ENCODE measurements at regions not wholly inside any gene's neighbourhood (a gene's known extent, or its start where the extent isn't known, plus 50 kb on each side); places are given as distances from the start of the nearest gene placed in this dataset.

DNA sequence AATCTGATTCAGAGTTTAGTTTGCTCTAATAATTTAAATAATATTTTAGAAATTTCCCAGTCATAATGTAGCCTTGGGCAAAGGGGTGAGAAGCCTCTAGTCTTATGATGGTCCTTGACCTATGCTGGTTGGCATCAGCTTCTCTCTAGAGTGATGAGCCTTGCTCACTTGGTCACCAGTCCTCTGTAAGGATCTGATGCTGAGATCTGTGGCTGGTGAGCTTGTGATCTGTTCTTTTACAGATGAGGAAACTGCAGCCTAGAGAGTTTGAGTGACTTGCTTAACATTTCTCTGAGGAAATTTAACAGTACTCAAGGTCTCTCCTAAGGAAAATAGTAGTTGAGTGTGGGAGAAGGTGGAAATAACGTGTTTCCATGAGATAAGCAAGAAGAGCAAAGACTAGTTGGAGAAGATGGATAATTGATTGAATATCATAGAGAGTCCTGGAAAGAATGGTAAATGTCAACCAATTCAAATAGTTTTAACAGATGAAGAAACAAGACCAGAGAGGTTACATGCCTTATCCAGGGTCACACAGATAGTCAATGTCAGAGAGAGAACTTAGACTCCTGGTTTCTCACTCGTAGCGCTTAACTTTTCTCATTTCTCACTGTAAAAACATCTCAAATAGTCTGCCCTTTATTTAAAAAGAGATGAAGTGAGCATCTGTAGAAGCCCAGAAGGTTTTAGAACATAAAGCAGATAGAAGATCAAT lies 89.7 kb upstream of the ETV6 start:
- Histone ChIP-seq H3K4me3 (no peak overlapping the region), H3K36me3 (no peaks in the 10 kb centered on the region), H3K27me3 (no peaks in the 10 kb centered on the region), H3K9me3 (no peaks in the 10 kb centered on the region), H3K4me1 (peaks cover 15% of the 10 kb centered on the region), H3K27ac (no peak overlapping the region)
- TF ChIP-seq POLR2AphosphoS5 (IDR thresholded peaks at IDR 0.05; ENCODE audit: insufficient read depth in 1 of 2, low read depth in 1 of 2), result no peak
- TF ChIP-seq, protein P1, sequence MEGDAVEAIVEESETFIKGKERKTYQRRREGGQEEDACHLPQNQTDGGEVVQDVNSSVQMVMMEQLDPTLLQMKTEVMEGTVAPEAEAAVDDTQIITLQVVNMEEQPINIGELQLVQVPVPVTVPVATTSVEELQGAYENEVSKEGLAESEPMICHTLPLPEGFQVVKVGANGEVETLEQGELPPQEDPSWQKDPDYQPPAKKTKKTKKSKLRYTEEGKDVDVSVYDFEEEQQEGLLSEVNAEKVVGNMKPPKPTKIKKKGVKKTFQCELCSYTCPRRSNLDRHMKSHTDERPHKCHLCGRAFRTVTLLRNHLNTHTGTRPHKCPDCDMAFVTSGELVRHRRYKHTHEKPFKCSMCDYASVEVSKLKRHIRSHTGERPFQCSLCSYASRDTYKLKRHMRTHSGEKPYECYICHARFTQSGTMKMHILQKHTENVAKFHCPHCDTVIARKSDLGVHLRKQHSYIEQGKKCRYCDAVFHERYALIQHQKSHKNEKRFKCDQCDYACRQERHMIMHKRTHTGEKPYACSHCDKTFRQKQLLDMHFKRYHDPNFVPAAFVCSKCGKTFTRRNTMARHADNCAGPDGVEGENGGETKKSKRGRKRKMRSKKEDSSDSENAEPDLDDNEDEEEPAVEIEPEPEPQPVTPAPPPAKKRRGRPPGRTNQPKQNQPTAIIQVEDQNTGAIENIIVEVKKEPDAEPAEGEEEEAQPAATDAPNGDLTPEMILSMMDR (IDR thresholded peaks at IDR 0.05), result no peak
- TF ChIP-seq POLR2A (IDR thresholded peaks at IDR 0.05), result no peak
- DNase-seq (ENCODE audit: extremely low spot score in 2 of 2), result no peak
- intact Hi-C loops (cut with DNase I), result loop anchor here (10.0 kb wide), 1 partner anchor 475 kb away; no protein-coding TSS in a partner anchor

DNA sequence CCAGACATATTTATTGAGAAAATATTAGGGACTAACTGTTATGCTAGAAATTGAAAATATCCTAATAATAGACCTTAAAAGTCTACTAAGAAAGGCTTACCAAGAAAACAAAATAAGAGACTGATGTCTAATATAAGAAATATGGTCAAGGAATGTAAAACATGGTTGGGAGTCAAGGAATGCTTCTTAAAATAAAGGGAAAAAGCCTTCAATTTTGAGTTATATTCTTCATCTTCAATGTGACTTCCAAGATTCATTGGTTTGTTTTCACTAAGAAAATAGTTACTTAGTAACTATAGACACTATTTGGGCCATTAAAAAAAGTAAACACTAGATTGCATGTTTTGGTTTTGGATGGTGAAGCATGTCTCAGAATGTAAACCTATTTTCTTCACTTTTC lies 88.1 kb upstream of the ETV6 start:
- H3K4me1 ChIP-seq, result peaks cover 5% of the 10 kb centered on the region
- no peak for DNase-seq (ENCODE audit: extremely low spot score in 2 of 2)
- no peaks in the 10 kb centered on the region for H3K9me3 ChIP-seq
- TF ChIP-seq POLR2AphosphoS5 (IDR thresholded peaks at IDR 0.05; ENCODE audit: insufficient read depth in 1 of 2, low read depth in 1 of 2), result no peak
- TF ChIP-seq POLR2A (IDR thresholded peaks at IDR 0.05), result no peak
- TF ChIP-seq, protein P1 (IDR thresholded peaks at IDR 0.05), result no peak
- no peak overlapping the region for H3K4me3 ChIP-seq
- no peaks in the 10 kb centered on the region for H3K27me3 ChIP-seq
- H3K27ac ChIP-seq, result no peak overlapping the region
- intact Hi-C loops (cut with DNase I), result no loop called here
- H3K36me3 ChIP-seq, result no peaks in the 10 kb centered on the region

DNA sequence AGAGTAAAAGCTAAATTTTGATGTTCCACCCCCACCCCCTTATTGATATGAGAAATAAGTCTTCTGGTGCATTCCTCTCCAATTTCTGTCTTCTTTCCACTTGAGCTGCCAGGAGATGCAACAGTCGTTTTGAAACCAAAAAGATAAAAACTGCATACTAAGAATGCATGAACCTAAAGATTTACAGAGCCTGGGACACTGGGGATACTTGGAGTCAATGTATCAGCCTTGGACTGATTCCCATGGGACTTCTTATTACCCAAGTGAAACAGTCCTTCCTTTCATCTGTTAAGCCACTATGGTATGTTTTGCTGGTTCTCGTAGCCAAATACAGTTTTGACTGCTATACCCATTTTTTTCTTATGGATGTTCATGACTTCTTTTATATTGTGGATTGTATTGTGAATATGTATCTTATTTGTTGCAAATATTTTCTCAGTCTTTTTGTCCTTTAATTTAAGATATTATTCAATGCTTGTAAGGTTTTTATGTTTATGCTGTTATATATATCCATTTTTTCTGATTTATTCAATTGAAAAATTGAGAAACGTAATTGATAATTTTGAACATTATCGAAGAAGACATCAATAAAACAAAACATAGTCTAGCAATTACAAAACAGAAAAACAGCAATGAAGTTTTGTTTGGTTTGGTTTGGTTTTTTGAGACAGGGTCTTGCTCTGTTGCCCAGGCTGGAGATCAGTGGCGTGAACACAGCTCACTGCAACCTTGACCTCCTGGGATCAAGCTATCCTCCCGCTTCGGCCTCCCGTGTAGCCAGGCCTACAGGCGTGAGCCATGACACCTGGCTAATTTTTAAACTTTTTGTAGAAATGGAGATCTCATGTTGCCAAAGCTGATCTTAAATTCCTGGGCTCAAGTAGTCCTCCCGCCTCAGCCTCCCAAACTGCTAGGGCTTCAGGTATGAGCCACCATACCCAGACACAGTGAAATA lies 85.4 kb upstream of the ETV6 start:
- Histone ChIP-seq H3K36me3 (no peaks in the 10 kb centered on the region), H3K27me3 (no peaks in the 10 kb centered on the region), H3K9me3 (no peaks in the 10 kb centered on the region), H3K4me3 (no peak overlapping the region), H3K4me1 (no peaks in the 10 kb centered on the region), H3K27ac (no peak overlapping the region)
- intact Hi-C loops (cut with DNase I), result no loop called here
- no peak for TF ChIP-seq POLR2A (IDR thresholded peaks at IDR 0.05)
- no peak for TF ChIP-seq POLR2AphosphoS5 (IDR thresholded peaks at IDR 0.05; ENCODE audit: insufficient read depth in 1 of 2, low read depth in 1 of 2)
- TF ChIP-seq, protein P1 (IDR thresholded peaks at IDR 0.05), result no peak
- no peak for DNase-seq (ENCODE audit: extremely low spot score in 2 of 2)

DNA sequence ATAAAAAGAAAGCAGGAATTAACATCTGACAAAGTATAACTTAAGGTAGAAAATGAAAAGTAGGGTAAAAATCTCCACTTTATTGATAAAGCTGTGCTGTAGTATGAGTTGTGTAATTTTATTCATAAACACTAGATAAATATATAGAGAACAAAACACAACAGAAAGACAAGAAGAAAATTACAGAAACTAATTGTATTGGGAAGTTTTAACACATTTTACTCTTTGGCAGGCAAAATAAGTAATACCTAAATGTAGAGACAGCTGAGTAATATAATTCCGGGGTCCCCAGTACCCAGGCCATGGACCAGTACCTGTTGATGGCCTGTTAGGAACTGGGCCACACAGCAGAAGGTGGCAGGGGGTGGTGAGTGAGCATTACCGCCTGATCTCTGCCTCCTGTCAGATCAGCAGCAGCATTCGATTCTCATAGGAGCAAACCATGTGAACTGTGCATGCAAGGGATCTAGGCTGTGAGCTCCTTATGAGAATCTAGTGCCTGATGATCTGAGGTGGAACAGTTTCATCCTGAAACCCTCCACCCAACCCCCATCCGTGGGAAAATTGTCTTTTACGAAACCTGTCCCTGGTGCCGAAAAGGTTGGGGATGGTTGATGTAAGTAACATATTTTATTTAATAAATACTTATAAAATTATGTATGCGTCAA lies 84.4 kb upstream of the ETV6 start:
- Histone ChIP-seq H3K27me3 (no peaks in the 10 kb centered on the region), H3K9me3 (no peaks in the 10 kb centered on the region), H3K4me1 (no peaks in the 10 kb centered on the region), H3K27ac (no peak overlapping the region), H3K36me3 (no peaks in the 10 kb centered on the region), H3K4me3 (no peak overlapping the region)
- intact Hi-C loops (cut with DNase I), result no loop called here
- TF ChIP-seq POLR2AphosphoS5 (IDR thresholded peaks at IDR 0.05; ENCODE audit: insufficient read depth in 1 of 2, low read depth in 1 of 2), result no peak
- TF ChIP-seq, protein P1 (IDR thresholded peaks at IDR 0.05), result no peak
- TF ChIP-seq POLR2A (IDR thresholded peaks at IDR 0.05), result no peak
- DNase-seq (ENCODE audit: extremely low spot score in 2 of 2), result no peak

Data from vagina (tissue), 2 donors.